HG02885 (cell line): ENCODE measurements at regions not wholly inside any gene's neighbourhood (a gene's known extent, or its start where the extent isn't known, plus 50 kb on each side); places are given as distances from the start of the nearest gene placed in this dataset.
A peak's percentile ranks its signal among the peaks of the same experiment; 100 is the strongest.
"Not testable (repeated sequence)": the region's sequence is repeated elsewhere in the genome, so short reads cannot be mapped to it uniquely, and the experiment has no call there.

ENCODE experiments used
- ATAC-seq: cut with Tn5 transposase; IDR thresholded peaks from one replicate; pipeline ENCODE4 v1.9.1; 2021; ENCODE audit warnings: mild to moderate bottlenecking; ENCODE audit not compliant: unreplicated experiment, poor library complexity

DNA sequence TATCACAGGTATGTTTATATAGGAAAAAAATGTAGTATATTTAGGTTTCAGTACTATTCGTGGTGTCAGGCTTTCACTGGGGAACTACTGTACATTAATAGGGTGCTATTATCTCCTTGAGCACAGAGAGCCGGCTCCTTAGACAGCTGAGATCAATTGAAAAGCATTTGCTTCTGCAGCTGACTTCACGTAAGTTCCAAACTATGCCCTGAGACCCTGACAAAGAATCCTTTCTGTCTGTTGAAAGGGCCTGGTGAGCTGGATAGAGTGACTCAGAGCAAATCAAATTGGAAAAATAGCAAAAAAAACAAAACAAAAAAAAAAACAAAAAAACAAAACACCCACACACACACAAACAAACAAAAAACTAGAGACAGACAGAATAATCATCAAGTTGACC, 652.0 kb downstream of the MTRR start:
- no peak for ATAC-seq

DNA sequence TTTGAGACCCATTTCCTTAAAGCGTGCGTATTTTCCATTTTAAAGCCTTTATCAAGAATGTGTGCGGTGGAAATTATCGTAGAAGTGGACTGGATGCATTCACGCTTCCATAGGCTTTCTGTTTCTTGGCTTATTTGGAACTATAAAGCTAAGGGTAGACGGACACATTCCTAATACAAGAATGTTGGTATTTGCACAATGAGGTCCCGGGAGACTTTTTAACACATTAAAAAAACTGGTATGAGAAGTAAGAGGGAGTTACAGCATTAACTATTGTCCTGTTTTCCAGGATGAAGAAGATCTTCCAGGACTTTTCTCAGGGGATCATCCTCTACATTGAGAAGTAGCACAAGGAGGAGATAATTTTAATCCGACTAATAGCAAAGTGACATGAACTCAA, 653.0 kb downstream of the MTRR start:
- no peak for ATAC-seq

DNA sequence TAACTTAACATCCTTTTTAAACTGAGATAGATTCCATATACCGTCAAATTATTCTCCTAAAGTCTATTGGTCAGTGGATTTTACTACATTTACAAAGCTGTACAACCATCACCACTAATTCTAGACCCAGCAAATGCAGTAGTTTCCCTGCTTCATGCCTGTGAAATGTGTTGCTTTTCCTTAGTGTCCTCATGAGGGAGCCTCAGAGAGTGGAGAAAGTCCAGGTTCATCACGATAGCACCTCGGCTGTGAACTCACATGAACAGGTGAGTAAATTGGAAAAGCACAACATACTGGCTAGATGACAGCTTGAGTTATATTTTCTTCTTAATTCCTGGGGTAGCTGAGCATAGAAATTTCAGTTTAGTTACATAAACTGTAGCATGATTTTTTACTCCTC, 653.7 kb downstream of the MTRR start:
- no peak for ATAC-seq

DNA sequence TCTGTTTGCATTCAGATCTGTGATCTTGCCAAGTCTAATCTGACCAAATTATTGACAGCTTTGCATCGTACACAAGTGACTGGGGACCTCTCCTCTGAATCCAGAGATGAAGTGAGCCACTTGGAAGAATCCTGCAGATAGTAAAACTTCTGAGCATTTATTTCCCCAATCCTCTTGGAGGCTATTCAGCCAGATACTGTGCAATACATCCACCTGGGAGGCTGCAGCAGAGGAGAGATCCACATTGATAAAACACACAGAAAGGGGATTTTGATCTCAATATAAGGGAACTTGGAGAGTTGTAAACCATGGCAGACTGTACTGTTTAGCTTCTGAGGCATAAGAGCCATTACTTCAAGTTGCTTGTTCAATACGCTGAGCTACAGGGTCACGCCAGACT, 654.6 kb downstream of the MTRR start:
- ATAC-seq: no peak

DNA sequence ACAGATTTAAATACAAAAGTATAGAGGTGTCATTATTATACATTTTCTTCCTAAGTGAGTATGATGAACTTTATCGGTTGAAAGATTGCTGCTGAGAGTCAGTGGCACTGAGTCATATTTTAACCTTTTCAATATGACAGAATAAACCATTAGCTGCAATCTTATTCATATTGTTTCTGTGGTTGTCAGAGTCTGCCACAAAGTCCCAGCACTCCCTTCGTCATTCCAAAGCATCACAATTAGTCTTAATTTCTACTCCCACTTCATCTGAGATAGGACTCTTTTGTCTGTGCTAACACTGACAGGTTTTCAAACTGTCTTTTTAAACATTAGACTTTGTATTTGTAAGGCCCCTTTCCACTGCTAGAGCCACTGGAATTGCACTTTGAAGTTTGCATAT, 656.9 kb downstream of the MTRR start:
- ATAC-seq: no peak

DNA sequence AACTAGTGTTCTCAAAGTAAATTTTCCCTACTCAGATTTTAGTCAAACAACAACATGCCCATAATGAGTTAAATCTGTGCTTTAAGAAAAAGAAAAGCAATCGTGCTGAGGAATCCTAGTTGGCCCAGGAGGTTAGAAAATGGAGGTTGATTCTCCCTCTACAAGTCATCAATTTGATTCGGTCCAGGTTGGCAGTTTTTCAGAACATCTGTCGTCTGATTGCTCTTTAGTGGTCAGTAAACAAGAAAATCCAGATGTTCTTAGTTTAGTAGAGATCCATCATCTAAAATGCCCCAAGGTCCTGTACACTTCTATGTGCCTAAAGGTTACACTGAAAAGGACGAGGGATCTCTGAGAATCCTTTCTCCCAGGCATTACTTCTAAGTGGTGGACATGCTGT, 659.2 kb downstream of the MTRR start:
- ATAC-seq: no peak

DNA sequence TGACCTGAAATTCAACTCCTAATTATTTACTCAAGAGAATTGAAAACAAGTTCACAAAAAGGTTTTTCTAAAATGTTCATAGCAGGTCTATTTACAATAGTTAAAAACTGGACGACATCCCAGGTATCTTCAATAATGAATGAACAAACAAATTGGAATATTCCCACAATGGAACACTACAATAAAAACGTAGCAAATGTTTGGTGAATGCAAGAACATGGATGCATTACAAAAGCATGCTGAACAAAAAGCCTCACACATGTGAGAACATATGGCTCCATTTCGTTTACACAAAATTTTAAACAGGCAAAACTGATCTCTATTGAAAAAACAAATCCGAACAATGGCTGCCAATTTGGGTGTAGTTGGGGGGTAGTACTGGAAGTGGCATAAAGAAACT, 669.9 kb downstream of the MTRR start:
- ATAC-seq: no peak

DNA sequence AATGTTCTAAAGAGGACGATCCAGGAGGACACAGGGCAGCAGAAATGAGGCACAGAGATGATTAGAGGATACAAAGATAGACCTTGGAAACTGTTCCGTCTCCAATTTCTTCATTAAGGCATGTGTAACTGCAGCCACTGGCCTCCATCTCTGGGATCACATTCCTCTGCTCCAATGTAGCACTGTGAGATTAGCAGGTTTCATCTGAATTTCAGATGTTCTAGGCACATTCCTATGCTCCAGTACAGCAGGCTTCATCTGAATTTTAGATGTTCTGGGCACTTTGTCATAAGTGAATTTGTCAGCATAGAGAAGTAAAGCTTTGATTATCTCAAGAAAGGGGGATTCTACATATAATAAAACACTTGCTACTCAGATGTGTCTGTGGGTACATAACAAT, 671.4 kb downstream of the MTRR start:
- ATAC-seq: no peak

DNA sequence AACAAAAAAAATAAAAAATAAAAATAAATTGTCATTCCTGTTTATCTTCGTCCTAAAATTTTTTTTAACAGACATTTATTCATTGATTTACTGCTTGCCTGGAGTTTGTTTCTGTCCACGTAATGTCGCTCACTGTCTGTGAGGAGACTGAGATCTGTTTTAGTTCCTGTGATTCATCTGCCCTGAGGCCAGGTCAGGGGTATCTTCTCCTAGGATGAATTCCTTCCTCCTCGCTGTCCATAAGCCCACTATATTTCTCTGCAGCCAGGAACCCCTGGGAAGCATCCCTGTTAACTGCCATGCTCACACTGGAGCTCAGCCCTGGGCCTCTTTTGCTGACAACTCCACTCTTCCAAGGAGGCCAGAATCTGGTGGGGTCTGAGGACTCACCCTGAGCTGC, 682.0 kb downstream of the MTRR start:
- no peak for ATAC-seq

DNA sequence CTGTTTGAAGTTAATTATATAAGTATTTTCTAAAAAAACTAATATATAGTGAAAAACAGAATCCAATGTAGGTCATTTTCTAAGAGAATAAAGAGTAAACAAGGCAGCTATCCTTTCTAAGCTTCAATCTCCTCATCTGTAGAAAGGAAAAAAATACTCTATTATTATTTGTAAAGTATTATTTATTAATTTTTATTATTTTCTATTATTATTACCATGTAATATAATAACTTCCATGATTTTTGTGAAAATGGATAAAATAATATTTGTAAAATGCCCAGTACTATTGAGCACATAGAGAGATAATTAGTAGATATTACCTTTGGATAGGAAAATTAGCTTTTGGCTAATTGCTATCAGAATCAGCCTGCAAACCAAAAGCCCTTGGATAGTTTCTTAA, 684.4 kb downstream of the MTRR start:
- no peak for ATAC-seq

DNA sequence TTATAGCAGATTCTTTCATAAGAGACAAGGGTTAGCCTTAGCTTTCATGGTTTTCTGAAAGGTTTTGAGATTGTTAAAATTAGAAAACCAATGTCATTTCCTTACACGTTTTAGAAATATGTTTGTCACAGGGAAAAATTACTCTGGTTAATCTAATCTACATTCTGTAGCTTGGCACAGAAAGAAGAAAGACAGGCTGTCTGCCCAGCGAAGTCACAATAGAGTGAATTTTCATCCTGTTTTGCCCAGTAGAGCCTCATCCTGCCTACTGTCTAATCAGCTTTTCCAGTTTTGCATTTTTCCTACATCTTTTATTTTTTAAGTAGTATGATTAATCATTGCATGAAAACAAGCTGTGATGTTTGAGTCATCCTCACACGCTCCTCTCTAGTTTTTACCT, 688.8 kb downstream of the MTRR start:
- ATAC-seq: no peak

DNA sequence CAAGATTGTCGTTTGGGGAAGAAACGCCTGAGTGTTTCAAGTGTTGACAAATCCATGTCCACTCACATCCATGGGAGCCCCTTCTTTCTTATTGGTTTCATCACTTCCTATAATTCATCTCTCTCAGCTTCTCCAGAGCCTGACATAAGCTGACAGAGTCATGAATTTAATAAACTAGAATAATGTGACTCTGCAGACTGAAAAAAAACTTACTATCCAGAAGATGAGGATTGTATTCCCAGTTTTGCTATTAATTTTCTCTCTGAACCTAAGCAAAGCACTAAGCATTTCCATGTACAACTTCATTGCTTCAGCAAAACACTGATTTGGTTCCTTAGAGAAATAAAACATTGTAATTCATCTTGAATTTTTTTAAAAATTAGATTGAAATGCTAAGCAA, 691.8 kb downstream of the MTRR start:
- ATAC-seq: no peak

DNA sequence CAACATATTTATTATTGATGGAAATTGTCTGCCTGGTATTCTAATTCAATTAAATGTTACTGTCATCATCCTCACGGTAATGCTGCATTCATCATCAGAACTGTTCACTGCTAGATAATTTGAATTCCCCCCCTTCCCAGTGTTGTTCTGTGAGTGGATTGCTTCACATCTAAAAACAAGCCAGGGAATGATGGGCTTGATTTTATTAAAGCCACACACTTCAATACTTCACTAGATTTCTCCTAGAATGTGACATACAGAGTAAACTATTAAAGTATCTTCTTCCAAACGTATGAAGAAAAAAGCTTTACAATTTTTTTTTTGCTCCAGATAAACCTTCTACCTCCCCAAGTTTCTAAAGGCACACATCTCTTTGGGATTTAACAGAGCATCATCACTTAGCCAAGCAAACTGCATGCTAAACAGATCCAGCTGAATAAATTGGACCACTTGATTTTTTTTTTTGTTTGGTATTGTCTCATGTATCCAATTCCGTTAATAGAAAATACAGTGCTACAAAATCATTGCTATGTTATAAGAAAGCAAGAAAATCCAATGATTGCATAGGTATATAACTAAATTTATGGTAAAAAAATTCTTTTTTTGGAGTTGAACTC, 692.4 kb downstream of the MTRR start:
- no peak for ATAC-seq

DNA sequence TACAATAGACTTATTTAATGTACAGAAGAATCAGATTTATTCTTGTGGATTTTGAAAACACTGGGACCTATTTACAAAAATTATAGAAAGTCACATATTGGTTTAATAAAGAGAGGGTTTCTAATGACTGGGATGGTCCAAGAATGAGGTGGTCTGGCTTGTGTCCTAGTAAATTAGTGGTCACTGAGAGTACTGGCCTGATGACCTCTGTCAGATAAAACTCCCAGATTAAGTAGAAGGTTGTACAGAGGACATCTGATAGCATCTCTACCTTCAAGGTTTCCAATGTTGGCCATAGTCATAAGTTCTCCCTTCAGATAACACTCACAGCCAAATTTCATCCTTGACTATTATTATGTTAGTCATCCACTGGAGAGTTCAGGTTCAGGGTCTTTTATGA, 692.9 kb downstream of the MTRR start:
- ATAC-seq: no peak

DNA sequence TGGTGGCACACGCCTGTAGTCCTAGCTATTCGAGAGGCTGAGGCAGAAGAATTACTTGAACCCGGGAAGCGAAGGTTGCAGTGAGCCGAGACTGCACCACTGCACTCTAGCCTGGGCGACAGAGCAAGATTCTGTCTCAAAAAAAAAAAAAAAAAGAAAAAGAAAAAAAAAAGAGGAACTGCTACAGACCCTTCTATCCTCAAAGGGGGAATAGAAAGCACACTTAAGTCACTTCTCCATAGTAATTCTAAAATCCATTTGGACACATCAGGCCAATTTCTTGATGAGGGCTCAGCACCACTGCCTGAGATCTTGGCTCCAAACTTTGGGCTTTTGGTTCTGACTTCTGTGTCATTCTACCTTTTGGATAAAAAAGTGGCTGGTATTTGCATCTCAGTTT, 694.6 kb downstream of the MTRR start:
- ATAC-seq: not testable (repeated sequence)

DNA sequence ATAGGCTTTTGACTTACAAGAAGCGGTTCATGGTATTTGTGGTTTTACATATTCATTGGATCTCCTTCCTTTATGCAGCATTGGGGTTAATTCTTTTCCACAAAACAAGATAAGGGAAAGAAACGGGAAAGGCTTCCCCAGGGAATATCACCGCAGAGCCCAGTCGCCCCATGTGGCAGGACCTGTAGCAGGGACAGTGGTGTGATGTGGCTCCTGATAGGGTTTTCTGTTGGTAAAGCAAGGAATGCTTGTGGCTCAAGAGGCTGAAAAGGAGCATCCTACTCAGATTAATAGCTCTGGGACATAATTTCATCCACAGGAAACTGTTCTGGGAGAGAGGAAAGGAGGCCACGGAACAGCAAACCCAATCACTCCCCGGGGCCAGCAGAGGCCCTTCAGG, 699.9 kb downstream of the MTRR start:
- ATAC-seq: no peak

DNA sequence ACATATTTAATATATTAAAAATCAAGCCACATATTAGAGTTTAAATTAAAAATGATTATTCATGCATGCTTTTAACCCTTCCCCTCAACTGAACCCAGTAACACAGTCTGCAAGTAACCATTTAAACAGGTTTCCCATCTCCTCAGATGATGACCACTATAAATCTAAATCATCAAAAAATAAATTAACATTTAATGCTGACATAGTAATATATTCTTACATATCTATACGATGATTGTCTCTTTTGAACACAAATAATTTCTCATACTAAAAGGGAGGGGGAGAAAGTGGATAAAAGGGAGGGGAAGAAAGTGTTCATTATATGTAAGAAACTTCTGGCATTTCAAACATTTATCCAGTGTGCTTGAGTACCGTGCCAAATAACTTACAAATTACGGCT, 701.6 kb downstream of the MTRR start:
- no peak for ATAC-seq

DNA sequence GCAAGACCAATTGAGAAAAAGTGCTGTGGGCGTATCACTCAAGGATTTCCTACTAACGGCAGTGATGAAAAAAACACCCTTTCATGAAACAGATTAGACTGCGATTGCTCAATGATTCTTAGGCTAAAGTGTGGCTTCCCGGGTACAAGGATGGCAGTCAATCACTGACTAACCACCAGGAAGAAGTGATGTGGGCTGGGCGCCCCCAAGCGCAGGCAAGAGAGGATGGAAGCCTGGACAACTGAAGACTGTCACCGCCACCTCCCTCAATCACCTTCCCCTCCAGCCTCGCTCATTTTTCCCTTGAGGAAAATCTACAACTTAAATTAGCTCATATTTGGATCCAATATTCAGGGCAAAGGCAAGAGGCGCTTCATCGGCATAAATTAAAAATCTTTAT, 707.2 kb downstream of the MTRR start:
- ATAC-seq: no peak

DNA sequence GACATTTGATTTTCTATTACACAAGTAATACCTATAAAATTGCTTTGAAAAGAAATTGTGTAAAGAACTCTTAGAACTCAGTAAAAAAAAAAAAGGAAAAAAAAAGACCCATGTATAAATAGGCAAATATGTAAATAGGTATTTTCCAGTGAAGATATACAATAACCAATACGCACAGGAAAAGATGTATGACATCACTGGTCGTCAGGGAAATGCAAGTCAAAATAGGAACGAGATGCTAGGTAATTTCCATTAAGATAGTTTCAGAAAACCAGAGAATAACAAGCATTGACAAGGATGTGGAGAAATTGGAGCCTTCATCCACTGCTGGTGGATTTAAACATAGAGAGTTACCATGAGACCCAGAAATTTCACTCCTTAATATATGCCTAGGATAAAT, 708.8 kb downstream of the MTRR start:
- peak; percentile 69 for ATAC-seq

DNA sequence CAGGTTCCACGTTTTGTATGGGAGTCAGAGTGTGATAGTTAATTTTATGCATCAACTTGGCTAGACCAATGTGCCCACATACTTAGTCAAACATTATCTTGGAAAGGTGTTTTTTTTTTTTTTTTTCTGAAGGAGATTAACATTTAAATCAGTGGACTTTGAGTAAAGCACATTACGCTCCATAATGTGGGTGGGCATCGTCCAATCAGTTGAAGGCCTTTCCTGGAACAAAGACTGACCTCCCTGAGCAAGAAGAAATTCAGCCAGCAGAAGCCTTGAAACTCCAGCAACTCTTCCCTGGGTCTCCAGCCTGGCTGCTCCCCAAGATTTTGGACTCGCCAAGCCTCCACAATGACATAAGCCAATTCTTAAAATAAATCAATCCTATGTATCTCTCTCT, 711.4 kb downstream of the MTRR start:
- ATAC-seq: no peak

DNA sequence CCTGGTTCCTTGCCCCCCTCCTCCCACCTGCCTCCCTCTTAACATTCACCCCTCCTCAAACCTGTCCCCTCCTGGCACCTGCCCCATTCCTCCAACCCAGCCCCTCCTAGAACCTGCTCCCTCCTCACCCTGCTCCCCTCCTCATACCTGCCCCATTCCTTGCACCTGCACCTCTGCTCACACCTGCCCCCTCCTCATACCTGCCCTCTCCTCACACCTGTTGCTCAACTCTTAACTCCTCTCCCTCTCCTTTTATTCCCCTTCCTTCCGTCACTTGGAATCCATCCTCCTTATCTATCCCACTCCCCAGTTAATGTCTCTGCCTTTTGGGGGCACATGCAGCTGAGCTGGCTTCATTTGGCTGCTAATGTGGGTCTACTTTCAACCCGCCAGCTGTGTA, 712.1 kb downstream of the MTRR start:
- no peak for ATAC-seq

DNA sequence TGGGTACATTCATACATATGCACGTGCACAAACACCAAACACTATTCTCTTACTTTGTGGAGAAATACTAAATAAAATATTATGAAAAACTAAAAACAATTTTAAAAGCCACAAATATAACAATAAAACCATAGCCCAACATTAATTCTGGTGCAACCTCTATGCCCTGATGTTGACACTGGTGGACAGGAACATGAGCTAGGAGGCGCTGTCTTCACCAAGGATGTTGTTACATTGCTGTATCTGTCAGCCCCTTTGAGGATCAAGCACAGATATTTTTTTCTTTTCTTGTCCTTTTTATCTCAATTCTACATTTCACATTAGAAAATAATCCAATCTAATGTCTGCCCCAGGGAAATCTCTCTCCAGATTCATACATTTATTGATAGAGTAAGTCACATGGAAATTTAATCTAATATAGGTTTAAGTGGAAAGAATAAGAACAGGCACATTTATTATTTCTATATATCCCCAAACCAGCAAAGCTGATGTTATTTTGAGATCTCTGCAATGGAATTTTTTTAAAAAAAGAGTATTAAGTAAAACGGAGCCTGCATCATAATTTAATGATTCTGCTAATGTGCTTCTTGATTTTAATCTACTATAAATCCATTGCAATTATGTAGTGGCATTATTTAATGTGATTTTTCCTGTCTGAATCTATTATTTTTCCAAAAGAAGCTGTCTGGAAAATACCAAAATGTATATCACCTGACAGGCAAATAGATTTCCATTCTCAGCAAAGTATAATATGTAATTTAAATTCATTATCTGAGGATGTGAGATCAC, 716.5 kb downstream of the MTRR start:
- no peak for ATAC-seq
